ENCODE measurements at regions not wholly inside any gene's neighbourhood (a gene's known extent, or its start where the extent isn't known, plus 50 kb on each side); places are given as distances from the start of the nearest gene placed in this dataset.

DNA sequence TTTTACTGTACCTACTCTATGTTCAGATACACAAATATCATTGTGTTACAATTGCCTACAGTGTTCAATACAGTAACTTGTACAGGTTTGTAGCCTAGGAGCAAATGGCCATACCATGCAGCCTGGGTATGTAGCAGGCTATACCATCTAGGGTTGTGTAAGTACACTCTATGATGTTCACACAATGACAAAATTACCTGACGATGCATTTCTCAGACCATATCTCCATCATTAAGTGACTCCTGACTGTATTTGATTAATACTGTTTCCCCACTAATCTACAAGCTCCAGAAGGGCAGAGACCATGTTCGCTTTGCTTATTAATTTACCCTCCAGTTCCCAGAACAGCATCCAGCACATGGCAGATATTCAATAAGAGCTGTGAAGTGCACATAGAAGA is 372.2 kb downstream of the METTL4 start:
- no peak for DNase-seq (ENCODE audit: low spot score)
- H3K27ac ChIP-seq, result no peak overlapping the region
- TF ChIP-seq, protein P1, sequence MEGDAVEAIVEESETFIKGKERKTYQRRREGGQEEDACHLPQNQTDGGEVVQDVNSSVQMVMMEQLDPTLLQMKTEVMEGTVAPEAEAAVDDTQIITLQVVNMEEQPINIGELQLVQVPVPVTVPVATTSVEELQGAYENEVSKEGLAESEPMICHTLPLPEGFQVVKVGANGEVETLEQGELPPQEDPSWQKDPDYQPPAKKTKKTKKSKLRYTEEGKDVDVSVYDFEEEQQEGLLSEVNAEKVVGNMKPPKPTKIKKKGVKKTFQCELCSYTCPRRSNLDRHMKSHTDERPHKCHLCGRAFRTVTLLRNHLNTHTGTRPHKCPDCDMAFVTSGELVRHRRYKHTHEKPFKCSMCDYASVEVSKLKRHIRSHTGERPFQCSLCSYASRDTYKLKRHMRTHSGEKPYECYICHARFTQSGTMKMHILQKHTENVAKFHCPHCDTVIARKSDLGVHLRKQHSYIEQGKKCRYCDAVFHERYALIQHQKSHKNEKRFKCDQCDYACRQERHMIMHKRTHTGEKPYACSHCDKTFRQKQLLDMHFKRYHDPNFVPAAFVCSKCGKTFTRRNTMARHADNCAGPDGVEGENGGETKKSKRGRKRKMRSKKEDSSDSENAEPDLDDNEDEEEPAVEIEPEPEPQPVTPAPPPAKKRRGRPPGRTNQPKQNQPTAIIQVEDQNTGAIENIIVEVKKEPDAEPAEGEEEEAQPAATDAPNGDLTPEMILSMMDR (IDR thresholded peaks at IDR 0.05), result no peak
- H3K4me3 ChIP-seq, result no peak overlapping the region

DNA sequence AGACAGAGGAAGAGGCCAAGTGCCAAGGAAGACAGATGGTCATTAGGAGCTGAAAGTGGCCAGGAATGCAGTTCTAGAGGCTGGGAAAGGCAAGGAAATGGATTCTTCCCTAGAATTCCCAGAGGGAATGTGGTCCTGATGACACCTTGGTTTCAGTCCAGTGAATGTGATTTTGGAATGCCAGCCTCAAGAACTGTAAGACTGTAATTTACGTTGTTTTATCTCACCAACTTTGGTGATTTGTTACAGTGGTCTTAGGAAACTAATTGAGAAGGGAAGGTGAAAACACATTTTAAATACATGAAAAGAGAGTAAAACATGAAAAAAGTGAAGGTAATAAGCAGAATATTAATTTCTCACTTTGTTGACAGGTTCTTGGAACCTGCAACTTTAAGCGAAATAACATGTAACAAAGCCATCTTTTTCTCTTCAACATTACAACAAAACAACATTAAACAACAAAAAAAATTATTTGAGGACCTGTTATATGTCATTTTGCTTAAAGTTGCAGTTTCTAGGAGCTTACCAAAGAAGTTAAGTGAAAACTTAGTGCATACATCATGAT is 370.2 kb downstream of the METTL4 start:
- H3K4me3 ChIP-seq, result no peak overlapping the region
- no peak for DNase-seq (ENCODE audit: low spot score)

DNA sequence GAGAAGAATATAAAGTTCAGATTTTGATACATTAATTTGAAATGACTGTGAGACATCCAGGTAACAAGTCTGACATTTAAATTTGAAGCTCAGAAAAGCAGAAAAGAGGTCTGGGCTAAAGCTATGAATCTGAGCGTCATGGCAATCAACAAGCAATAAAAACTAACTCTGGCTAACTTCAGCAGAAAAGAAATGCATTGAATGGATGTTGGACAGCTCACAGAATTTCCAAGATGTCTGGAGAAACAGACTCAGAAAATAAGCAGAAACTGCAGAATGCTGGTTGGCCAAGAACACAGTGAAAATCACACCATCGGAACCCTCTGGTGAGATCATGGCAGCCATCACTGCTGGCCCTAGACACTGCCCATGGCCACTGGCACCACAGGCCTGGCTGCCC is 366.6 kb downstream of the METTL4 start:
- no peak overlapping the region for H3K4me3 ChIP-seq
- no peak overlapping the region for H3K27ac ChIP-seq
- DNase-seq (ENCODE audit: low spot score), result no peak
- TF ChIP-seq, protein P1 (IDR thresholded peaks at IDR 0.05), result no peak

More for the DNA sequence above, 370.2 kb downstream of the METTL4 start:
- H3K27ac ChIP-seq, result no peak overlapping the region
- TF ChIP-seq, protein P1 (IDR thresholded peaks at IDR 0.05), result no peak

DNA sequence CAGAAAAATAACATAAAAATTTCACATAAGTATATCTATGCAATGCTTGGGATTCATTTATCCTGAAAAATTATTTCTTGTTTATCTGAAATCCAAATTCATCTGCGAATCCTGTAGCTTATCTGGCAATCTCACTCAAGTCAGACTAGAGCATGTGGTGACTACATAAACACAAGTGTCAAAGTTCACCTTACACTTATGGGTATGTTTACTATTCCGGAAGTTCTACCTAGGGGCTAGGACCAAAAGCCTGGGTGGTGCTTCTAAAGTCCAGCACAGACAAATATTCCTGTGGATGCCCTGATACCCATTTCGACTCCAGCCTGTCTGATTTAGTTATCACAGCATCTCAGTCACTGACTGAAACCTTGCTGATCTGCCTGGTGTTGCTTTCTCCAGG is 364.0 kb downstream of the METTL4 start:
- TF ChIP-seq, protein P1 (IDR thresholded peaks at IDR 0.05), result no peak
- no peak overlapping the region for H3K4me3 ChIP-seq
- no peak for DNase-seq (ENCODE audit: low spot score)
- no peak overlapping the region for H3K27ac ChIP-seq

DNA sequence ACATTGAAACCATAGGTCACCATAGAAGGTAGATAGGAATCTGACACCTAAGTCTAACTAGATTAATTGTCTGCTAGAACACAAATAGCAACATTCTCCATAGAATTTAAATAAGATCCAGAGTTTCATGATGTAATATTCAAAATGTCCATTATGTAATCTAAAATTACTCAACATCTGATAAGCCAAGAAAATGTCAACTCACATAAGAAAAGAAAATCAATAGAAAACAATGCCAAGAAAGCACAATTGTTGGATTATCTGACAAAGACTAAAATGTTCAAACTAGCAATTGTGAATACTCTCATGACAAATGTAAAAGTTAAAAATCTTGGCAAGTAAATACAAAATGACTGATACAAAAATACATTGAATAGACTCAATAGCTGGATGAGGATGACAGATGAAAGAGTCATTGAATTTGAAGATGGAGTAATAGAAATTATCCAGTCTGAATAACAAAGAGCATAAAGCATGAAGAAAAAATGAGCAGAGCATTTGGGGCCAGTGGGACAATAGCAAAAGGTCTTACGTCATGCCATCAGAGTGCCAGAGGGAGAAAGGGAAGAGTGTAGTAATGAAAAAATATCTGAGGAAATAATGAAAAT is 358.6 kb downstream of the METTL4 start:
- no peak for DNase-seq (ENCODE audit: low spot score)
- TF ChIP-seq, protein P1 (IDR thresholded peaks at IDR 0.05), result no peak
- Histone ChIP-seq H3K4me3 (no peak overlapping the region), H3K27ac (no peak overlapping the region)

DNA sequence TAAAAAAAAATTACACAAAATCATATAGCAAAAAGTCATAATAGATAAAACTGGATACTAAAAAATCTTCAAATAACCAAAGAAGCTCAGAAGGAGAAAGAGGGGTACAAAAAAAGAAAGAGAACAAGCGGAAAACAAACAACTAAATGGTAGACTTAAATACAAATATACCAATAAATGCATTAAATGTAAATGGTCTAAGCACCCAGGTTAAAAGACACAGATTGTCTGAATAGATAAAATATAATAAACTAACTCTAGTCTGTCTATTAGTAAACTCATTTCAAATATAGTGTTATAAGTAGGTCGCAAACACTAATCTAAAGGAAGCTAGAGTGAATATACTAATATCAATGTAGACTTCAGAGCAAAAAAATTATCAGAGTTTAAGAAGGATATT is 357.4 kb downstream of the METTL4 start:
- TF ChIP-seq, protein P1 (IDR thresholded peaks at IDR 0.05), result no peak
- no peak overlapping the region for H3K4me3 ChIP-seq
- no peak for DNase-seq (ENCODE audit: low spot score)
- no peak overlapping the region for H3K27ac ChIP-seq

DNA sequence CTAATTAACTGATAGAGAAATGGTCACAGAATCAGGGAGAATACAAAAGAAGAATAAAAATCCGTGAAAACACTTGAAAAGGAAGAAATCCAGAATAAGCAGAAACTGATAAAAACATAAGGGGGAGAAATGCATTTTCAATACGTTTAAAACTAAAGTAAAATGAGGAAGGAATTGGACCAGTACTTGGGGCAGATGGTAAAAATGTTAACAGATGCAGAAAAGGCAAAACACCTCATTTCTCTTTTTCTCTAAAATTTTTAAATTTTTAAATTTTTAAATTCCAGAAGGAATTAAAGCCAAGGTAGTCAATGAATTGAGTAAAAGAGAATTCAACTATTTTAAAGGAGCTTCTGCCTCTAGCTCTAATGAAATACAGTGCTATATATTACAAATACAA is 353.9 kb downstream of the METTL4 start:
- DNase-seq (ENCODE audit: low spot score), result no peak
- Histone ChIP-seq H3K4me3 (no peak overlapping the region), H3K27ac (no peak overlapping the region)
- TF ChIP-seq, protein P1 (IDR thresholded peaks at IDR 0.05), result no peak
